ENCODE measurements at regions not wholly inside any gene's neighbourhood (a gene's known extent, or its start where the extent isn't known, plus 50 kb on each side); places are given as distances from the start of the nearest gene placed in this dataset.

GRCh38 chr1:209227941-209228340 is 355.6 kb upstream of the CAMK1G start:
- FAIRE-seq = no peak
- no peak for TF ChIP-seq POLR2AphosphoS5 (IDR thresholded peaks at IDR 0.05; ENCODE audit: low read depth, low read length)
- no peak for TF ChIP-seq TAF1 (IDR thresholded peaks at IDR 0.05; ENCODE audit: borderline replicate concordance, low read depth, low read length)
- no peak for TF ChIP-seq POLR2A (IDR thresholded peaks at IDR 0.05; ENCODE audit: low read depth, low read length)
- no peak for DNase-seq (ENCODE audit: insufficient read length)

- FAIRE-seq (no peak), DNase-seq (ENCODE audit: insufficient read length) (no peak)
- TF ChIP-seq POLR2AphosphoS5 (IDR thresholded peaks at IDR 0.05; ENCODE audit: low read depth, low read length) (no peak), TAF1 (IDR thresholded peaks at IDR 0.05; ENCODE audit: borderline replicate concordance, low read depth, low read length) (no peak), POLR2A (IDR thresholded peaks at IDR 0.05; ENCODE audit: low read depth, low read length) (no peak)
Measured at GRCh38 chr1:209229494-209230061, 353.9 kb upstream of the CAMK1G start.

GRCh38 chr1:209230314-209230713 is 353.2 kb upstream of the CAMK1G start:
- TF ChIP-seq POLR2AphosphoS5 (IDR thresholded peaks at IDR 0.05; ENCODE audit: low read depth, low read length) (no peak), TAF1 (IDR thresholded peaks at IDR 0.05; ENCODE audit: borderline replicate concordance, low read depth, low read length) (no peak)
- no peak for DNase-seq (ENCODE audit: insufficient read length)
- FAIRE-seq = no peak

- TF ChIP-seq TAF1 (IDR thresholded peaks at IDR 0.05; ENCODE audit: borderline replicate concordance, low read depth, low read length) (no peak), POLR2AphosphoS5 (IDR thresholded peaks at IDR 0.05; ENCODE audit: low read depth, low read length) (no peak), POLR2A (IDR thresholded peaks at IDR 0.05; ENCODE audit: low read depth, low read length) (no peak)
- no peak for DNase-seq (ENCODE audit: insufficient read length)
- FAIRE-seq = no peak
Measured at GRCh38 chr1:209231476-209232156, 351.9 kb upstream of the CAMK1G start.

- no peak for DNase-seq (ENCODE audit: insufficient read length)
- no peak for TF ChIP-seq POLR2AphosphoS5 (IDR thresholded peaks at IDR 0.05; ENCODE audit: low read depth, low read length)
- no peak for TF ChIP-seq TAF1 (IDR thresholded peaks at IDR 0.05; ENCODE audit: borderline replicate concordance, low read depth, low read length)
- TF ChIP-seq POLR2A (IDR thresholded peaks at IDR 0.05; ENCODE audit: low read depth, low read length) = no peak
- FAIRE-seq = no peak
Measured at GRCh38 chr1:209232197-209232596, 351.3 kb upstream of the CAMK1G start.

- DNase-seq (ENCODE audit: insufficient read length) = no peak
- no peak for TF ChIP-seq POLR2A (IDR thresholded peaks at IDR 0.05; ENCODE audit: low read depth, low read length)
- no peak for TF ChIP-seq POLR2AphosphoS5 (IDR thresholded peaks at IDR 0.05; ENCODE audit: low read depth, low read length)
- TF ChIP-seq TAF1 (IDR thresholded peaks at IDR 0.05; ENCODE audit: borderline replicate concordance, low read depth, low read length) = no peak
- no peak for FAIRE-seq
Measured at GRCh38 chr1:209232759-209233158, 350.8 kb upstream of the CAMK1G start.

GRCh38 chr1:209235166-209235565 is 348.3 kb upstream of the CAMK1G start:
- FAIRE-seq (no peak), DNase-seq (ENCODE audit: insufficient read length) (no peak)
- TF ChIP-seq POLR2A (IDR thresholded peaks at IDR 0.05; ENCODE audit: low read depth, low read length) (no peak), TAF1 (IDR thresholded peaks at IDR 0.05; ENCODE audit: borderline replicate concordance, low read depth, low read length) (no peak), POLR2AphosphoS5 (IDR thresholded peaks at IDR 0.05; ENCODE audit: low read depth, low read length) (no peak)

- DNase-seq (ENCODE audit: insufficient read length) = no peak
- no peak for TF ChIP-seq POLR2A (IDR thresholded peaks at IDR 0.05; ENCODE audit: low read depth, low read length)
- no peak for TF ChIP-seq TAF1 (IDR thresholded peaks at IDR 0.05; ENCODE audit: borderline replicate concordance, low read depth, low read length)
- no peak for TF ChIP-seq POLR2AphosphoS5 (IDR thresholded peaks at IDR 0.05; ENCODE audit: low read depth, low read length)
- no peak for FAIRE-seq
Measured at GRCh38 chr1:209238356-209238755, 345.2 kb upstream of the CAMK1G start.

GRCh38 chr1:209240351-209240750 is 343.2 kb upstream of the CAMK1G start:
- TF ChIP-seq TAF1 (IDR thresholded peaks at IDR 0.05; ENCODE audit: borderline replicate concordance, low read depth, low read length) = no peak
- TF ChIP-seq POLR2AphosphoS5 (IDR thresholded peaks at IDR 0.05; ENCODE audit: low read depth, low read length) = no peak
- no peak for TF ChIP-seq POLR2A (IDR thresholded peaks at IDR 0.05; ENCODE audit: low read depth, low read length)
- DNase-seq (ENCODE audit: insufficient read length) (no peak), FAIRE-seq (no peak)

- no peak for DNase-seq (ENCODE audit: insufficient read length)
- FAIRE-seq = no peak
- TF ChIP-seq POLR2AphosphoS5 (IDR thresholded peaks at IDR 0.05; ENCODE audit: low read depth, low read length) = no peak
- TF ChIP-seq TAF1 (IDR thresholded peaks at IDR 0.05; ENCODE audit: borderline replicate concordance, low read depth, low read length) = no peak
- no peak for TF ChIP-seq POLR2A (IDR thresholded peaks at IDR 0.05; ENCODE audit: low read depth, low read length)
Measured at GRCh38 chr1:209241487-209241886, 342.0 kb upstream of the CAMK1G start.

GRCh38 chr1:209248649-209249279 is 334.8 kb upstream of the CAMK1G start:
- TF ChIP-seq TAF1 (IDR thresholded peaks at IDR 0.05; ENCODE audit: borderline replicate concordance, low read depth, low read length) = no peak
- no peak for TF ChIP-seq POLR2A (IDR thresholded peaks at IDR 0.05; ENCODE audit: low read depth, low read length)
- TF ChIP-seq POLR2AphosphoS5 (IDR thresholded peaks at IDR 0.05; ENCODE audit: low read depth, low read length) = no peak
- DNase-seq (ENCODE audit: insufficient read length) = no peak
- FAIRE-seq = peak; percentile 91

GRCh38 chr1:209249280-209249670 is 334.2 kb upstream of the CAMK1G start:
- no peak for FAIRE-seq
- TF ChIP-seq POLR2AphosphoS5 (IDR thresholded peaks at IDR 0.05; ENCODE audit: low read depth, low read length) (no peak), POLR2A (IDR thresholded peaks at IDR 0.05; ENCODE audit: low read depth, low read length) (no peak), TAF1 (IDR thresholded peaks at IDR 0.05; ENCODE audit: borderline replicate concordance, low read depth, low read length) (no peak)

More at GRCh38 chr1:209249280-209249670, 334.2 kb upstream of the CAMK1G start:
- DNase-seq (ENCODE audit: insufficient read length) = no peak

All from GM12892 (cell line).